ENCODE measurements at regions not wholly inside any gene's neighbourhood (a gene's known extent, or its start where the extent isn't known, plus 50 kb on each side); places are given as distances from the start of the nearest gene placed in this dataset.

DNA sequence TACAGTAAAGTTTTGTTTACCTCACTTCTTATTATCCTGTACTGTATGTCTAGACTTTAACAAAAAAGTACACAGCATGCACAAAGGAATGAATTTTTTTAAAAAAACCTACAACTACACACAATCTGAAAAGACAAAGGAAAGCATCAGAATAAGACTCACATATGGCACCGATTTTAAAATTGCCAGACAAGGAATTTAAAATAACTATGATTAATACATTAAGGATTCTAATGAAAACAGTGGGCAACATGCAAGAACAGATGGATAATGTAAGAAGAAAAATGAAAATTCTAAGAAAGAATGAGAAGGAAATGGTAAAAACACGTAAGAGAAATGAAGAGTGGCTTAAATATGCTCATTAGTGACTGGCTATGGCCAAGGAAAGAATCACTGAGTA, 638.2 kb downstream of the FBXO15 start:
- H3K27ac ChIP-seq = no peak overlapping the region
- TF ChIP-seq, protein P1, sequence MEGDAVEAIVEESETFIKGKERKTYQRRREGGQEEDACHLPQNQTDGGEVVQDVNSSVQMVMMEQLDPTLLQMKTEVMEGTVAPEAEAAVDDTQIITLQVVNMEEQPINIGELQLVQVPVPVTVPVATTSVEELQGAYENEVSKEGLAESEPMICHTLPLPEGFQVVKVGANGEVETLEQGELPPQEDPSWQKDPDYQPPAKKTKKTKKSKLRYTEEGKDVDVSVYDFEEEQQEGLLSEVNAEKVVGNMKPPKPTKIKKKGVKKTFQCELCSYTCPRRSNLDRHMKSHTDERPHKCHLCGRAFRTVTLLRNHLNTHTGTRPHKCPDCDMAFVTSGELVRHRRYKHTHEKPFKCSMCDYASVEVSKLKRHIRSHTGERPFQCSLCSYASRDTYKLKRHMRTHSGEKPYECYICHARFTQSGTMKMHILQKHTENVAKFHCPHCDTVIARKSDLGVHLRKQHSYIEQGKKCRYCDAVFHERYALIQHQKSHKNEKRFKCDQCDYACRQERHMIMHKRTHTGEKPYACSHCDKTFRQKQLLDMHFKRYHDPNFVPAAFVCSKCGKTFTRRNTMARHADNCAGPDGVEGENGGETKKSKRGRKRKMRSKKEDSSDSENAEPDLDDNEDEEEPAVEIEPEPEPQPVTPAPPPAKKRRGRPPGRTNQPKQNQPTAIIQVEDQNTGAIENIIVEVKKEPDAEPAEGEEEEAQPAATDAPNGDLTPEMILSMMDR (conservative IDR thresholded peaks at IDR 0.05) = no peak

DNA sequence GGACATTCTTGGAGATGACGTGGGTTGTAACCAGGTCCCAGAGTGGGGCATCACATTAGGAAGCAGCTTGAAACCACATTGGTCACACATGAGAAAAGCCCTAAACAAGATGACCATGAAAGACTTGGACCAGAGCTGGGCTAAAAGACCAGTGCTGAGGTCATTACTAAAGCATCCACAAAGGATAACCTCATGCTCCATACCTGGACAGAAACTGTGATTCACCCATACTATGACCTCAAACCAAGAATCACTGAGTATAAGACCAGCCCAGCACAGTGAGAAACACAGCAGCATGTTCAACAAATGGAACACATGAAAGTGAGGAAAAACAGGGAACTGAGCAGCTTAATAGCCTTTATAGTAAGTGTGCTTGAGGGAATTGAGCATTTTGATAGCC, 635.5 kb upstream of the NETO1 start:
- no peak overlapping the region for H3K27ac ChIP-seq
- TF ChIP-seq, protein P1 (conservative IDR thresholded peaks at IDR 0.05) = no peak

DNA sequence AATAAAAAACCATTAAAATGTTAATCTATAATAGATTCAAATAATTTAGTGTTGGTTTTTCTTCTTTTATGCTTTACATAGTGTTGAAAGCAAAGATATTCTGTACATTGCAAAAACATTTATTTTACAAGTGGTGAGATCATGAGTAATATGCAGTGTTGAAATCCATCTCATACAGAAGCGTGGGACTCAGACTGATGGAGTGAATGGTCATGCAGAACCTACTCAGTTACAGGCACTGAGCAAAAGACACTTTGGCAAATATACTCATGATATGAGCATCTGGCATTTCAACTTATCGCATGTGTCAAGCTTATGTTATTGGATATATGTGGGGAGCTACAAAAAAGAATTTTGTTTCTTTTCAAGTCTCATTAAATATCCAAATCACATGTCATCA, 620.2 kb upstream of the NETO1 start:
- H3K27ac ChIP-seq = no peak overlapping the region
- TF ChIP-seq, protein P1 (conservative IDR thresholded peaks at IDR 0.05) = no peak

DNA sequence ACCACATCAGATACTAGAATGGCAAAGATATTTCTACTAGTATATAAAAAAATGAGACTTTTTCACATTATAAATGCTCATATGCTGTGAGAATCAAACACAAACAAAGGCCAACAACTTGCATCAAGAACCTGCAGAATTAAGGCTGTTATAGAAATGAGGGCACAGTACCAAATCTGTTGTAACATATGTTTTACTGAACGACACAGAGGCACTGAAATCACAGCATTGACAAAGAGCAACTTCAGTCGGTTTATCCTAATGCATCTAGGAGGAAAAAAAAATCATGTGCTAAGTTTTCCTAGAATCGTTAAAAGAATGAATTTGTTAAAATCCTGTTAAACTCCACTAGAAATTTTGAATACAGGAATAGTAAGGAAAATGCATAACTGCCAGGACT, 617.4 kb upstream of the NETO1 start:
- no peak overlapping the region for H3K27ac ChIP-seq
- TF ChIP-seq, protein P1 (conservative IDR thresholded peaks at IDR 0.05) = no peak

DNA sequence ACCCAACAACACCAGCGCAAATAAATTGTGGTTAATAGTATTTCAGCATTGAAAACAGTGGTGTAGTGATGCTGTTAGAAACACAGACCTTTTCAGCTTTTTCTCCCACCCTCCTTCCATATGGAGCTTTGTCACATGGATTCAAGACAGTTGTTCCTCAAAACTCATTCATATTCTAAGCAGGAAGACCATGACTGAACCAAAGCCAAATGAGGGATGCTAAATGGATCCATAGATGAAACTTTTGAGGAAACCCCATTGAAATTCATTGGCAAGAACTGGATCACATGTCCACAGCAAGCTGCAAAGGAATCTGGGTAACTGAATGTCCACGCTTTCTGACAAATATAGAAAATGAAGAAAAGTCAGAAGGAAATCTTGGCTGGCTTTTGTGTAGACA, 615.1 kb upstream of the NETO1 start:
- no peak overlapping the region for H3K27ac ChIP-seq
- TF ChIP-seq, protein P1 (conservative IDR thresholded peaks at IDR 0.05) = no peak

DNA sequence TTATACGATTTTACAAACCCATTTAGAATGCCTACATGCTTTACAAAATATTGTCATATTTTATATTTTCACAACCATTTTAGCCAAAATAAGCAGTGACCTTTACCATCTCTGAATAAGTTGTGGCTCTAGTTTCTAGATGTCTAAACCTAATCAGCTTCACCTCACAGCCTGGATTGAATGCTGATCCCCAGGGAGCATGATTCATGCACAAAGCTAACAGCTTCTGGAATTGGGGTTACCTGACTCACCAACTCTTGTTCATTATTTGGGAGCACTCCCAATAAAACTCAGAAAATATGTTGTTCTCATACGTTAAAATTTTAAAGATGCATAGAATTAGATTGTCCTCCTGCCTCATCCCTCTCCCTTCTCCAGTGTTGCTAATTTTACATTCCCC, 611.7 kb upstream of the NETO1 start:
- no peak overlapping the region for H3K27ac ChIP-seq
- TF ChIP-seq, protein P1 (conservative IDR thresholded peaks at IDR 0.05) = no peak

DNA sequence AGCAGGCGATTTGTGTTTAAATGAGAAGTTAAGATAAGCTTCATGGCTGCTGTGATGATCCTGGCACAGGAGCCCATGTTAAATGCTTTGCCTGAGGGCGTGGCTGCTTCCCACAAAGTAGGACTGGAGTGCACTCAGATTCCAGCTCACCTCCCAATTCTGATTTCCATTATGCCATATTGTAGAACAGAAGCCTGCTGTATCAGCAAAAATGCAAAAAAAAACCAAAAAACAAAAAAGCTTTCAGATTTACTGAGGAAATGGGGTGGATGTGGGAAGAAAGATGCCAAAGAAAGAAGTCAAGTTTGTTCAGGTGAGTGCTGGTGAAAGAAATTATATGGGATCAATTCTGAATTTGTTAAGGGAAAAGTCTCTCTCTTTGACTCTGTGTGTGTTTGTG, 610.4 kb upstream of the NETO1 start:
- TF ChIP-seq, protein P1 (conservative IDR thresholded peaks at IDR 0.05) = no peak

DNA sequence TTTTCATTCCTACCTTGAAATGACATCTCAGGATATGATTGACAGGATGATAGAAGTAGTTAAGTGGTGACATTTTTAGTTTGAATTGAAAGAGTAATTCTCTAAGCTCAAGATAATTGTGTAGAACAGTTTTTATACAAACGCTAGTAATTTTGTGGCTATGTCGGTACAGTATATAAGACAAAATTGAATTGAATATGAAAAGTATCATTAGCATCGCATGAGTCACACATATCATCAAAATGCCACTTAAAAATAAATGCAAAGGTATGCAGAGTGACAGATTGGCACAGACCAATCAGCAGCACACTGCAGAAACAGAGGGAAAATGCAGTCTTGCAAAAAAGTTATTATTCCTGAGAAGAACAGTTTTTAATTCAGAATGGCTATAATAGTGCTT, 608.2 kb upstream of the NETO1 start:
- TF ChIP-seq, protein P1 (conservative IDR thresholded peaks at IDR 0.05) = no peak

More for the DNA sequence above, 610.4 kb upstream of the NETO1 start:
- no peak overlapping the region for H3K27ac ChIP-seq

More for the DNA sequence above, 608.2 kb upstream of the NETO1 start:
- H3K27ac ChIP-seq = no peak overlapping the region
